ENCODE measurements at regions not wholly inside any gene's neighbourhood (a gene's known extent, or its start where the extent isn't known, plus 50 kb on each side); places are given as distances from the start of the nearest gene placed in this dataset.

- DNase-seq (ENCODE audit: low spot score) (no peak), ATAC-seq (ENCODE audit: low FRiP score) (no peak)
- no peak for TF ChIP-seq CTCF (IDR thresholded peaks at IDR 0.05)
These were observed 437.7 kb downstream of the PMP22 start for GRCh38 chr17:14827396-14827919.

GRCh38 chr17:14826358-14826757, 438.8 kb downstream of the PMP22 start:
- no peak for ATAC-seq (ENCODE audit: low FRiP score)
- TF ChIP-seq CTCF (IDR thresholded peaks at IDR 0.05): no peak
- DNase-seq (ENCODE audit: low spot score): no peak

- DNase-seq (ENCODE audit: low spot score) (no peak), ATAC-seq (ENCODE audit: low FRiP score) (no peak)
- no peak for TF ChIP-seq CTCF (IDR thresholded peaks at IDR 0.05)
These were observed 446.7 kb downstream of the PMP22 start for GRCh38 chr17:14818469-14818868.

- no peak for TF ChIP-seq CTCF (IDR thresholded peaks at IDR 0.05)
- DNase-seq (ENCODE audit: low spot score) (no peak), ATAC-seq (ENCODE audit: low FRiP score) (no peak)
These were observed 450.0 kb downstream of the PMP22 start for GRCh38 chr17:14815079-14815478.

GRCh38 chr17:14813649-14814370, 451.3 kb downstream of the PMP22 start:
- ATAC-seq (ENCODE audit: low FRiP score) (no peak), DNase-seq (ENCODE audit: low spot score) (no peak)
- no peak for TF ChIP-seq CTCF (IDR thresholded peaks at IDR 0.05)

GRCh38 chr17:14808425-14808824, 456.7 kb downstream of the PMP22 start:
- ATAC-seq (ENCODE audit: low FRiP score) (no peak), DNase-seq (ENCODE audit: low spot score) (no peak)

More at GRCh38 chr17:14808425-14808824, 456.7 kb downstream of the PMP22 start:
- TF ChIP-seq CTCF (IDR thresholded peaks at IDR 0.05): no peak

All from omental fat pad (tissue), 3 donors.